GM18498 (cell line): ENCODE measurements at regions not wholly inside any gene's neighbourhood (a gene's known extent, or its start where the extent isn't known, plus 50 kb on each side); places are given as distances from the start of the nearest gene placed in this dataset.

Experiments used
- ATAC-seq: cut with Tn5 transposase; IDR thresholded peaks from one replicate; pipeline ENCODE4 v1.9.1; 2021; ENCODE audit warnings: mild to moderate bottlenecking, moderate library complexity; ENCODE audit not compliant: unreplicated experiment

DNA sequence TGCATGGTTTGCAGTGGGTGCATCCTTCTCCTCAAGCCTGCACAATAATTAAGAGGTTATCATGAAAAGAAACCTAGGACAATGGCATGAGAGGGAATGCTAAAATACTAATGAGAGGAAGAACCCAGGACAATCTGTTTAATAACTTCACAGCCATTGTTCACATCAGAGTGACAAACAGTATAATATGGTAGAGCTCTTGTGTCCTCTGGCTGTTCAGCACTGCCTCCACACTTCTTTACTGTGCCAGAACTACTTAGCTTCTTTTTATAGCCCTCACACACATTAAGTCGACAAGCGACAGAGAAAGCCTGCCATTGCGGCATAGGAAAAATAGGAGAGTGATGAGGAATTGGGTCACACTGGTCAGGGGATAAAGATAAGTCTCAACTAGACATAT lies 65.0 kb upstream of the MEIS2 start:
- ATAC-seq, result no peak

- ATAC-seq, result no peak
Observed at GRCh38 chr15:37166402-37166801, 66.1 kb upstream of the MEIS2 start.

GRCh38 chr15:37181339-37181738 lies 81.0 kb upstream of the MEIS2 start:
- no peak for ATAC-seq

- ATAC-seq, result no peak
Observed at GRCh38 chr15:37199545-37199944, 99.2 kb upstream of the MEIS2 start.

GRCh38 chr15:37203050-37203449 lies 102.7 kb upstream of the MEIS2 start:
- no peak for ATAC-seq

DNA sequence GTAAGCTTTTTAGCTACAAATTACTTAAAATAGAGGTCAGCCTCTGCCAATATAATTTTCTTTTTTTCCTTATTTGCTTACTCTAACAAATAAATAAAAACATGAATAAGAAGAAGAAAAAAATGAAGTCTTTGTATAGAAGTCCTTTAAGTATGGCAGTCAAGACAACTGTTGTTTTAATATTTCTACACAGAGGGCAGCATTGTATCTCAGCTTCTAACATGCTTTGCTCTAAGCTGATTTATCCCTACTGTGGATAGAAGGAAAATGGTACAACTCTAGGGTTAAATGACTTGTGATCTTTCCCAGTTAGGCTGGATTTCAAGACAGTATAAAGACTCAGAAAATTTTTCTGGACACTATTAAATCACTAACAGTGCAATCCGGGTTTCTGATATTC lies 104.3 kb upstream of the MEIS2 start:
- ATAC-seq, result no peak

- ATAC-seq, result no peak
Observed at GRCh38 chr15:37206690-37207089, 106.3 kb upstream of the MEIS2 start.

DNA sequence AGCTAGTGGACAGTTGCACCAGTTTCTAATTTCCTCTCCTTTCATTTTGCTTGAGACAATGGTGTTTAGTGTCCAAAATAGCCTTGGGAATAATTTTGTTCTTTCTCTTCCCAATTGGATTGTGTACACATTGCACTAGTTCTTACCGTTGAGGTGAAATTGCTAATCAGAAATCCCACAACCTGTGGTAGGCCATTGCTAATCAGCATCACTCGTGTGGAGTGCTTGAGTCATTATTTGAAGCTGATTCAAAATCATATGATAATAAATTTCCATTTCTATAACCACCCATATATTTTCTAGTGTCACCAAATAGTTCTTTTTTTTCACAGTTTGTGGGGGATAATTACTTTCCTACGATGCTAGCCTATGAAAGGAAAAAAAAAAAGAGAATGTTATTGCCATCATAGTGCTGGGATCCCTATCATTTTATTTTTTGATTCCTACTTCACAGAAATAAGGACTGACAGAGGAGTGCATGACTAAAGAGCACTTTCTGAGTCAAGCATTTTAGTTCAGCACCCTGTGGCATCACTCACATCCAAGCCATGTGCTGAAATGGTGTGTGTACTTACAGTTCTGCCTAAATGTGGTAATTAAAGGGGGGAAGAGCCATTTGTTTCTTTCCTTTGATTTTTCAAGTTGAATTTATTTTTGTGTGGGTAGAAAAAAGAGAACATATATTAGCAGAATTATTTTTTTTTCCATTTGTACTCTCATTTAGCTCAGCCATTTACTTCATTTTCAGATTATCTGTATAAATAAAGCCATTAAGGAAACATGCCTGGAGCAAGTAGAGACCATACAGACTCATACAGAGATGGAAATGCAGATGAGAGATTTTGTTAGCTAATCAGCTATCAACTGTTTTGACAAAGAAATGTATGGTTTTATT lies 108.0 kb upstream of the MEIS2 start:
- ATAC-seq, result no peak

DNA sequence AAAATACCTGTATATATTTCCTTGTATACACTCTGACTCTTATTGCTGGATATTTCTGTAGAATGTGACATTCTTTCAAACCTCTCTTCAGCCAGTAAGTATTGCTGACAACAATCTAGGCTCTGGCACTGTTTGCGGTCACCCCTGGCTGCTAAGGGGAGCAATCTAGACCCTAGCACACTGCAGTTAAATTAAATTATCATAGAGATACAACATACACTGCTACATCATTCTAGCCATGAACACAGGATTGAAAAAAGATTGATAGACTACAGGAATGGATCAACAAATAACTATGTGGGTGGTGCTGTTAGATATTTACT lies 108.7 kb upstream of the MEIS2 start:
- ATAC-seq, result no peak

DNA sequence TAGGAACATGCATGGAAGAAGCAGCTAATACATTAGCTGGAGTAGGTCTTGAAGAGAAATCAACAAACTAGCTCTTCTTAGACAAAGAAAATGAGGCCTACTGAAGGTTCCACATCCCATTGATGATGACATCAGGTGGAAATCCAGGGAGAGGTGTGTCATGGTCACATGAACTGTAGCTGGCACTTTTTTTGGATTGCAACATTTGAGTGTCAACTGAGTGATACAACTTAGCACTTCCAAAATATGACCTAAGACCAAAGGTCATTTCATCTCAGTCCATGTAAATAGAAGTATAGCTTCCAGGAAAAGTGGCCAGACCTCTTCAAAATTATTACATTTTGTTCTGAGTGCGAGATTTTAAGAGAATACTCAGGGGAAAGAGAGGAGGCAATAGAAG lies 117.2 kb upstream of the MEIS2 start:
- ATAC-seq, result no peak

GRCh38 chr15:37218351-37218916 lies 118.1 kb upstream of the MEIS2 start:
- no peak for ATAC-seq

DNA sequence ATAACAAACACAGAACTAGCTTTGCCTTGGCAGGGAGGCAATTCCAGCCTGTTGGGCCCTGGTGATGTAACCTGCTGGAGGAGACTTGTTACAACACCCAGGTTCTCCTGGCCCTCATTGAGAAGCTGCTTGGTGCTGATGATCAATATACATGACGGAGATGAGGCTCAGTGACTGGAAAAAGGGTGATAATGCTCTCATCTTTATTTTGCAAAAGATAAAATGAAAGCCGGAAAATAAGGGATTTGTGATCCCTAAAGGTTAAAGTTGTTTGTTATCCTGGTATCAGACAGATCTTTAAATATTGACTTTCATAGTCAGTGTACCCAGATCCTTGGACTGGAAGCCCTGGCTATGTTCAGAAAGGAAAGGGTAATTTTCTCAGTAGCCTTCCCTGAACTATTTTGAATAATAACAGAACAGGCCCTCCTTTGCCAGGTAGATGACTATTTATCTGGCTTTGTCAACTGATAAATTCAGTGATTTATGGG lies 118.9 kb upstream of the MEIS2 start:
- ATAC-seq, result no peak

- no peak for ATAC-seq
Observed at GRCh38 chr15:37220949-37221670, 120.8 kb upstream of the MEIS2 start.

DNA sequence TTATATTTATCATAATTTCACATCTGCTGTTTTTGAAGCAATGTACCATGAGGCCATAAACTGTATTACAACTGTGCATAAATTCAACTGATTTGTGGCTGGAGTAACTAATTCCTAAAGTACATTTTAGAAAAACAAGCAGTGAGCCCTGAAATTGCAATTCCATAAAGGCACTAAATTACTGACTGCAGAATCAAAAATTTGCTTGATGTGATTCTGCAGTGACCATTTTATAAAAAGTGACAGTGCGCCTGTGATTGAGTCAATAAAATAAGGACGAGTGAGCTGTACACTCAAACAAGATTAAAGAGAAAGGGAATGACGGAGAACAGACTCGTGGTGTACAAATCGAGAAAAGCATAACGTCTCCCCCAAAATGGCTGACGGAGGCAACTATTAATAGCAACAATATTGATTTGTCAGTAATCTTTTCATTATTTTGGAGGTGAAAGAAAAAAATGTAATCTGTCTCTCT lies 121.4 kb upstream of the MEIS2 start:
- ATAC-seq, result no peak

- no peak for ATAC-seq
Observed at GRCh38 chr15:37223089-37223488, 122.7 kb upstream of the MEIS2 start.

- ATAC-seq, result no peak
Observed at GRCh38 chr15:37229855-37230619, 129.7 kb upstream of the MEIS2 start.

- ATAC-seq, result no peak
Observed at GRCh38 chr15:37245358-37245757, 145.0 kb upstream of the MEIS2 start.

DNA sequence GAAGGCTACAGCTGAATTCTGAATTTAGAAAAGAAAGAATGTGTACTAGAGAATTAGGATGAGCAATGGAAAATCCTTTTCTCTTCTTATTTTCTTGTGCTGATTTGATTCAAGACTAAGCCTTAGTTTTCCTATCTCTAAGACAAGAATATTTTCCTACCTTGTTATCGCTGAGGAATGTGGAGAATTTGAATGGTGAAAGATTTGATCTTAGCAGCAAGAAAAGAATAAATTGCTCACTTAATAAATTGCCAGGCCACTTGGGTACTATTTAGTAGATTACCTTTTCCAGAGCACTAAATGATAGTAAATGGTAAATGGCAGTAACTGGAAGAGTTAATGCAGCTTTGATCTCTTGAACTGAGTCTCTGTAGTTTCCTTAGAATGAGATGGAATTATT lies 145.7 kb upstream of the MEIS2 start:
- ATAC-seq, result no peak

- no peak for ATAC-seq
Observed at GRCh38 chr15:37246856-37247255, 146.5 kb upstream of the MEIS2 start.

- ATAC-seq, result no peak
Observed at GRCh38 chr15:37249249-37249648, 148.9 kb upstream of the MEIS2 start.

DNA sequence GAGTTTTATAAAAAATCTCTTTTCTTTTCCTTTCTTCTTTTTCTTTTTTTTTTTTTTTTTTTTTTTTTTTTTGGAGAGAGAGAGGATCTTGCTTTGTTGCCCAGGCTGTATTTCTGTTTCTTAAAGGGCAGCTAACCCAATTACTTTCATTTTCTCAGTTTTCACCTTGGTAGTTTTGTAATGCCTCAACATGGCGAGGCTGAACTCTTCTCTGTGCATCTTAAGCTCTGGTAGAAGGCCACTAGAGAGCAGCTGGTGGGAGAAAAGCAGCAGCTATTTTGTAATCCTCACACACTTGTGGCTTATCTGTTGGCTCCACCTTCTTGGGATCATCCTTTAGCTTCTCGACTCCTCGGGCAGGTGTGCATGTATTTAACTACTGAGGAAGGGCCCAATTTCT lies 152.2 kb upstream of the MEIS2 start:
- no peak for ATAC-seq
